ENCODE measurements at regions not wholly inside any gene's neighbourhood (a gene's known extent, or its start where the extent isn't known, plus 50 kb on each side); places are given as distances from the start of the nearest gene placed in this dataset.

DNA sequence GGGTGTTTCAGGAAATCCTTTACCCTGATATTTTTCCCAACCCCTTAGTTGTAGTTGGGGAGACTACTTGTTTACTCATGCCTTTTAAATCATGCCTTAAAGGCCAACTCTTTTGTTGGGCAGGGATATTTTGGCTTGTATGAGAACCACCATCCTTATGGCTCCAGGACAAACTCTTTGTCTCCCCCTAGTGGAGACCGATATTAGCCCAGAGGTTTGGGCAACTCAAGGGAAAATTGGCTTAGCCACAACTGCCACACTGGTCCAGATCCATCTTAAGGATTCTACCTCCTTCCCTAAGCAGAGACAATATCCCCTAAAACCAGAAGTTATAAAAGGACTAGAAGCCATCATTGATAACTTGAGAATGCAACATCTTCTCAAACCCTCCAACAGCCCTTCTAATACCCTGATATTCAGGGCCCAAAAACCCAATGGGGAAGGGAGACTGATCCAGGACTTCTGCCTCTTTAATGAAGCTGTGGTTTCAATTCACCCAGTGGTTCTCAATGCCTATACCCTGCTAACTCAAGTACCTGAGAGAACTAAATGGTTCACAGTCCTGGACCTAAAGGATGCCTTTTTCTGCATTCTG, 100.9 kb upstream of the HCN1 start:
- no peak for TF ChIP-seq EZH2 (IDR thresholded peaks at IDR 0.05; ENCODE audit: borderline replicate concordance, low read depth, low read length, poor library complexity, severe bottlenecking)
- TF ChIP-seq, protein P1, sequence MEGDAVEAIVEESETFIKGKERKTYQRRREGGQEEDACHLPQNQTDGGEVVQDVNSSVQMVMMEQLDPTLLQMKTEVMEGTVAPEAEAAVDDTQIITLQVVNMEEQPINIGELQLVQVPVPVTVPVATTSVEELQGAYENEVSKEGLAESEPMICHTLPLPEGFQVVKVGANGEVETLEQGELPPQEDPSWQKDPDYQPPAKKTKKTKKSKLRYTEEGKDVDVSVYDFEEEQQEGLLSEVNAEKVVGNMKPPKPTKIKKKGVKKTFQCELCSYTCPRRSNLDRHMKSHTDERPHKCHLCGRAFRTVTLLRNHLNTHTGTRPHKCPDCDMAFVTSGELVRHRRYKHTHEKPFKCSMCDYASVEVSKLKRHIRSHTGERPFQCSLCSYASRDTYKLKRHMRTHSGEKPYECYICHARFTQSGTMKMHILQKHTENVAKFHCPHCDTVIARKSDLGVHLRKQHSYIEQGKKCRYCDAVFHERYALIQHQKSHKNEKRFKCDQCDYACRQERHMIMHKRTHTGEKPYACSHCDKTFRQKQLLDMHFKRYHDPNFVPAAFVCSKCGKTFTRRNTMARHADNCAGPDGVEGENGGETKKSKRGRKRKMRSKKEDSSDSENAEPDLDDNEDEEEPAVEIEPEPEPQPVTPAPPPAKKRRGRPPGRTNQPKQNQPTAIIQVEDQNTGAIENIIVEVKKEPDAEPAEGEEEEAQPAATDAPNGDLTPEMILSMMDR (conservative IDR thresholded peaks at IDR 0.05; ENCODE audit: low read depth, low read length): peak; percentile 49

All from A673 (cell line).